Tibial nerve (tissue), 4 donors: ENCODE measurements at regions not wholly inside any gene's neighbourhood (a gene's known extent, or its start where the extent isn't known, plus 50 kb on each side); places are given as distances from the start of the nearest gene placed in this dataset.
A peak's percentile ranks its signal among the peaks of the same experiment; 100 is the strongest.

Experiments used
- DNase-seq, 2 donors: peaks; one replicate each; pipeline ENCODE4 v3.0.0-alpha.2; 2019; ENCODE audit warnings: low spot score in 2 of 2
- H3K27ac ChIP-seq, 4 donors: fragments of 200-600 bp; sonication (generic) in 3 of 4; one replicate each; pipeline ENCODE4 v1.5.1; 2017 to 2019; ENCODE audit warnings: mild to moderate bottlenecking in 1 of 4
- H3K27me3 ChIP-seq, 2 donors: fragments of 200-600 bp; sonication (generic) in 1 of 2; one replicate each; pipeline versions ENCODE4 v1.5.1 to v1.6.0; 2017 to 2019
- H3K36me3 ChIP-seq, 3 donors: fragments of 200-600 bp; sonication (generic); one replicate each; pipeline ENCODE4 v1.5.1; 2018 to 2019
- H3K4me1 ChIP-seq, 4 donors: fragments of 200-600 bp; sonication (generic) in 3 of 4; one replicate each; pipeline ENCODE4 v1.5.1; 2017 to 2019
- H3K4me3 ChIP-seq, 4 donors: fragments of 200-600 bp; sonication (generic) in 3 of 4; one replicate each; pipeline ENCODE4 v1.5.1; 2017 to 2019; ENCODE audit warnings: mild to moderate bottlenecking in 1 of 4, moderate library complexity in 1 of 4
- H3K9me3 ChIP-seq, 4 donors: fragments of 200-600 bp; sonication (generic) in 3 of 4; one replicate each; pipeline ENCODE4 v1.5.1; 2017 to 2019
- EP300 ChIP-seq, 2 donors: sonication (generic); formaldehyde crosslinking; IDR thresholded peaks; one replicate each; pipeline ENCODE4 v1.6.1; 2017; ENCODE audit warnings: antibody characterized with exemption in 2 of 2, mild to moderate bottlenecking in 1 of 2
- POLR2A ChIP-seq, 2 donors: fragments of 450-650 bp; IDR thresholded peaks; one replicate each; pipeline ENCODE4 v1.6.1; 2017; ENCODE audit warnings: antibody characterized with exemption in 2 of 2, mild to moderate bottlenecking in 2 of 2, moderate library complexity in 2 of 2
- WGBS, 2 donors: methylation state at CpG; one replicate each; pipeline ENCODE4 v1.1.5; 2018; 5-methylcytosine and 5-hydroxymethylcytosine counted together
- TF ChIP-seq, protein P1 (sequence below), 5 experiments: fragments of 200-600 bp in 3 of 5; fragments of 450-650 bp in 2 of 5; sonication (generic) in 3 of 5; IDR thresholded peaks; one replicate each; pipeline ENCODE4 v1.5.1; 2016 to 2019; ENCODE audit warnings: antibody characterized with exemption in 5 of 5, mild to moderate bottlenecking in 3 of 5, moderate library complexity in 2 of 5

DNA sequence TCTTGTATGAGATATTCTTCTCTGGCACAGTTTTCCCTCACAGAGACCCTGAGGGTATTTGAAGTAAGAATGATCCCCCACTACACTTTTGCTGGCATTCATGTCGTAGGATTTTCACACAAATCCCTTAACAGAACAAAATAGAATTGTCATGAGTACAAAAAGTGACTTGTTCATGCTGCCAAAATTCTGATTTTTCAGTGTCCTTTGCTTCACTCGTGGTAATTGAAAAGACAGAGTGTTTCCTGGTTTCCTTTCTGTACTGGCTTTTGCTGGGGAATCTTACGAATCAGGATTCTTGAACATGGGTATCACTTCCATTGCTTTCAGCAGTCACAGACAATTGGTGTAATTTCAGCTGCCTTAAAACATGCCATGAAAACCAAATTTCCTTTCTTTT is 756.3 kb downstream of the REEP3 start:
- no peak for DNase-seq
- Histone ChIP-seq H3K27me3 (no peaks in the 10 kb centered on the region), H3K27ac (peak overlapping the region in 1 of 4 donors; percentile 37), H3K36me3 (no peaks in the 10 kb centered on the region), H3K9me3 (no peaks in the 10 kb centered on the region), H3K4me1 (no peaks in the 10 kb centered on the region), H3K4me3 (no peak overlapping the region)
- TF ChIP-seq POLR2A (IDR thresholded peaks at IDR 0.05): no peak
- TF ChIP-seq, protein P1, sequence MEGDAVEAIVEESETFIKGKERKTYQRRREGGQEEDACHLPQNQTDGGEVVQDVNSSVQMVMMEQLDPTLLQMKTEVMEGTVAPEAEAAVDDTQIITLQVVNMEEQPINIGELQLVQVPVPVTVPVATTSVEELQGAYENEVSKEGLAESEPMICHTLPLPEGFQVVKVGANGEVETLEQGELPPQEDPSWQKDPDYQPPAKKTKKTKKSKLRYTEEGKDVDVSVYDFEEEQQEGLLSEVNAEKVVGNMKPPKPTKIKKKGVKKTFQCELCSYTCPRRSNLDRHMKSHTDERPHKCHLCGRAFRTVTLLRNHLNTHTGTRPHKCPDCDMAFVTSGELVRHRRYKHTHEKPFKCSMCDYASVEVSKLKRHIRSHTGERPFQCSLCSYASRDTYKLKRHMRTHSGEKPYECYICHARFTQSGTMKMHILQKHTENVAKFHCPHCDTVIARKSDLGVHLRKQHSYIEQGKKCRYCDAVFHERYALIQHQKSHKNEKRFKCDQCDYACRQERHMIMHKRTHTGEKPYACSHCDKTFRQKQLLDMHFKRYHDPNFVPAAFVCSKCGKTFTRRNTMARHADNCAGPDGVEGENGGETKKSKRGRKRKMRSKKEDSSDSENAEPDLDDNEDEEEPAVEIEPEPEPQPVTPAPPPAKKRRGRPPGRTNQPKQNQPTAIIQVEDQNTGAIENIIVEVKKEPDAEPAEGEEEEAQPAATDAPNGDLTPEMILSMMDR (IDR thresholded peaks at IDR 0.05): no peak
- TF ChIP-seq EP300 (IDR thresholded peaks at IDR 0.05): no peak
- 30 to 44% methylated on average over 3 of the region's 3 CpGs for WGBS, 2 donors

DNA sequence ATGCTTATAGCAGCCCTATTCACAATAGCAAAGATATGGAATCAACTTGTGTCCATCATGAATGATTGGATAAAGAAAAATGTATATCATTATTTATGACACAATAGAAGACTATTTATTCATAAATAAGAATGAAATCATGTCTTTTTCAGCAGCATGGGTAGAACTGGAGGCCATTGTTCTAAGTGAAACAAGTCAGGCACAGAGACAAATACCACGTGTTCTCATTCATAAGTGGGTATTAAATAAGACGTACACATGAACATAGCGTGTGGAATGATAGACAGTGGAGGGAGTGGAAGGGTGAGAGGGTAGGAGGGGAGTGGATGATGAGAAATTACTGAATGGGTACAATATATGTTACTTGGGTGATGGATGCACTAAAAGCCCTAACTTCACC is 762.4 kb downstream of the REEP3 start:
- Histone ChIP-seq H3K4me3 (no peak overlapping the region), H3K27ac (no peak overlapping the region), H3K27me3 (no peaks in the 10 kb centered on the region), H3K36me3 (no peaks in the 10 kb centered on the region), H3K4me1 (no peaks in the 10 kb centered on the region), H3K9me3 (no peaks in the 10 kb centered on the region)
- DNase-seq: no peak
- WGBS, 2 donors: 30 to 51% methylated on average over 3 of the region's 3 CpGs
- TF ChIP-seq POLR2A (IDR thresholded peaks at IDR 0.05): no peak
- no peak for TF ChIP-seq EP300 (IDR thresholded peaks at IDR 0.05)
- TF ChIP-seq, protein P1 (IDR thresholded peaks at IDR 0.05): no peak

DNA sequence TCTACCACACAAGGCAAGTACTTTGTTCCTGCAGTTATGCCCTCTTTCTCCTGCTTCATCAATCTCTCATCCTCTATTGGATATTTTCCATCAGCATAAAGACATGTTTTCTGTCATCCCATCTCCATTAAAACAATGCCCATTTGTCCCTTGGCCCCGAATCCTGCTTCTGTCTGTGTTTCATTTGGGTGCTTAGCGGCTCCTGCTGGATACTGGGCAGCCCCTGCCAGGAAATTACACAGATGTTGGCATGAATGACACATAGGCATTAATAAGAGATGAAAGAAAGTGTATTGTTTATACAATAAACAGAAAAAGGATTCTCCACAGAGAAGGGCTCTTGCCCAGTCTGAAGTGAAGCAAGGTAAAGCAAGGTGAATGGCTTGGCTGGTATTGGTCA is 765.3 kb downstream of the REEP3 start:
- no peak for TF ChIP-seq POLR2A (IDR thresholded peaks at IDR 0.05)
- TF ChIP-seq, protein P1 (IDR thresholded peaks at IDR 0.05): no peak
- Histone ChIP-seq H3K4me1 (no peaks in the 10 kb centered on the region), H3K36me3 (no peaks in the 10 kb centered on the region), H3K27ac (no peak overlapping the region), H3K9me3 (no peaks in the 10 kb centered on the region), H3K4me3 (no peak overlapping the region), H3K27me3 (no peaks in the 10 kb centered on the region)
- WGBS, 2 donors: 49 to 62% methylated on average over 2 of the region's 2 CpGs
- no peak for DNase-seq

DNA sequence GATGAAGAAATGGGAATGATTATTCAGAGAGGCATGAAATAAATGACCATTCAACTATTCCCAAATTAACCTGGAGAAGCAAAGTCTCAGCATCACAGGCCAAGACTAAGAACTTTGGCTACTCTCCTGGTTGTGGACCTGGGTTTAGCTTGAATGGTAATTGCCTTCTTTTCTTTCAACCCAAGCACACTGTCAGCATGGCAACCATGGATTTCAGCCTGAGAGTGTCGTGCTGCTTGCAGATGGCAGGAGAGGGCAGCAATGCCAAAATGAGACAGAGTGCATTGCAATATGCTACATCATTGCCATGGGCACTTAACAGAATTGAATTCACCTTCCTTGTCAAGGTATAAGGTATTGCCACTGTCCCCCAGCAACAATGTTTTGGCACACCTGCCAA is 767.2 kb downstream of the REEP3 start:
- TF ChIP-seq POLR2A (IDR thresholded peaks at IDR 0.05) (no peak), EP300 (IDR thresholded peaks at IDR 0.05) (no peak)
- TF ChIP-seq, protein P1 (IDR thresholded peaks at IDR 0.05): no peak
- Histone ChIP-seq H3K27ac (no peak overlapping the region), H3K4me1 (no peaks in the 10 kb centered on the region), H3K4me3 (no peak overlapping the region), H3K36me3 (no peaks in the 10 kb centered on the region), H3K27me3 (no peaks in the 10 kb centered on the region), H3K9me3 (no peaks in the 10 kb centered on the region)
- WGBS, 2 donors: 80 to 94% methylated on average over 1 of the region's 1 CpG
- no peak for DNase-seq

DNA sequence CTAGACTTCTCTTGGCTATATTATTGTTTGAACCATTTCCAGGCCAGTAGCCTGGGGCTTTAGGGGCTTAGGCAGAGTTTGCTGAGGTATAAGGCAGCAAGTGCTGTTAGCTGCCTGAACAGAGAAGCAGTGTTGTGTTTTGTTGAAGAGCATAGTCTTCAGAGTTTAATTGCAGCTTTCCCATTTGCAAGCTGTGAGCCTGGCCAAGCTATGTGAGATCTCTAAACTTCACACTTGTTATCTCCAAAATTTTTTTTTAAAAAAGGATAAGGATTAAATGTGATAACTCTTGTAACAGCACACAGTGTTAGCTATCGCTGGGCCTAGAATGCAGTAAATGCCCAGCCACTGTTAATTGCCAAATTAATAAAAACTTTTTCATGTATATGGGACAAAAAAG is 782.4 kb downstream of the REEP3 start:
- no peaks in the 10 kb centered on the region for H3K27me3 ChIP-seq
- WGBS, 2 donors: 91 to 94% methylated on average over 1 of the region's 1 CpG

More for the DNA sequence above, 782.4 kb downstream of the REEP3 start:
- no peaks in the 10 kb centered on the region for H3K9me3 ChIP-seq
- no peaks in the 10 kb centered on the region for H3K4me1 ChIP-seq
- no peaks in the 10 kb centered on the region for H3K36me3 ChIP-seq
- TF ChIP-seq, protein P1 (IDR thresholded peaks at IDR 0.05): no peak
- no peak for TF ChIP-seq POLR2A (IDR thresholded peaks at IDR 0.05)
- no peak for TF ChIP-seq EP300 (IDR thresholded peaks at IDR 0.05)
- H3K27ac ChIP-seq: no peak overlapping the region
- H3K4me3 ChIP-seq: no peak overlapping the region
- DNase-seq: no peak
